ENCODE measurements at regions not wholly inside any gene's neighbourhood (a gene's known extent, or its start where the extent isn't known, plus 50 kb on each side); places are given as distances from the start of the nearest gene placed in this dataset.
"Not testable (repeated sequence)": the region's sequence is repeated elsewhere in the genome, so short reads cannot be mapped to it uniquely, and the experiment has no call there.

- DNase-seq: no peak
These were observed 284.4 kb upstream of the CRY1 start for GRCh38 chr12:107377596-107378385.

GRCh38 chr12:107378609-107379008 is 285.3 kb upstream of the CRY1 start:
- DNase-seq: no peak

GRCh38 chr12:107379142-107379851 is 285.9 kb upstream of the CRY1 start:
- not testable (repeated sequence) for DNase-seq

GRCh38 chr12:107379852-107380567 is 286.7 kb upstream of the CRY1 start:
- DNase-seq: no peak

- DNase-seq: no peak
These were observed 291.3 kb upstream of the CRY1 start for GRCh38 chr12:107384645-107385044.

GRCh38 chr12:107385509-107385908 is 292.2 kb upstream of the CRY1 start:
- DNase-seq: no peak

- DNase-seq: no peak
These were observed 293.2 kb upstream of the CRY1 start for GRCh38 chr12:107386569-107386968.

GRCh38 chr12:107388263-107388662 is 294.9 kb upstream of the CRY1 start:
- no peak for DNase-seq

GRCh38 chr12:107390414-107390813 is 295.2 kb upstream of the PWP1 start:
- peak in 1 of 6 experiments; percentile 2 for DNase-seq

- peak in 3 of 6 experiments; percentile 27 to 44 (median 43) for DNase-seq
These were observed 292.4 kb upstream of the PWP1 start for GRCh38 chr12:107393043-107393717.

GRCh38 chr12:107394693-107395092 is 290.9 kb upstream of the PWP1 start:
- no peak for DNase-seq

GRCh38 chr12:107395817-107396216 is 289.8 kb upstream of the PWP1 start:
- DNase-seq: no peak

- DNase-seq: no peak
These were observed 288.6 kb upstream of the PWP1 start for GRCh38 chr12:107396991-107397390.

GRCh38 chr12:107397890-107398500 is 287.6 kb upstream of the PWP1 start:
- DNase-seq: no peak

GRCh38 chr12:107399046-107399445 is 286.6 kb upstream of the PWP1 start:
- no peak for DNase-seq

- DNase-seq: no peak
These were observed 284.7 kb upstream of the PWP1 start for GRCh38 chr12:107400686-107401447.

GRCh38 chr12:107402041-107403022 is 283.3 kb upstream of the PWP1 start:
- peak; percentile 31 to 66 (median 44) for DNase-seq

- DNase-seq: peak in 2 of 6 experiments; percentile 3 to 5
These were observed 280.6 kb upstream of the PWP1 start for GRCh38 chr12:107404981-107405380.

- no peak for DNase-seq
These were observed 280.2 kb upstream of the PWP1 start for GRCh38 chr12:107405436-107405835.

- no peak for DNase-seq
These were observed 278.7 kb upstream of the PWP1 start for GRCh38 chr12:107406932-107407331.
